ENCODE measurements at regions not wholly inside any gene's neighbourhood (a gene's known extent, or its start where the extent isn't known, plus 50 kb on each side); places are given as distances from the start of the nearest gene placed in this dataset.

GRCh38 chr5:129399069-129399468 lies 61.0 kb upstream of the ADAMTS19 start:
- DNase-seq (ENCODE audit: extremely low spot score) = no peak
- no peak overlapping the region for H3K27ac ChIP-seq (replicated peaks in 1 of 4)
- 78% methylated on average over 2 of the region's 2 CpGs for WGBS
- no peaks in the 10 kb centered on the region for H3K4me1 ChIP-seq
- no peaks in the 10 kb centered on the region for H3K27me3 ChIP-seq
- intact Hi-C loops (cut with DNase I) = loop anchor here (5.0 kb wide), 1 partner anchor 368 kb away; no protein-coding TSS in a partner anchor
- no peak overlapping the region for H3K4me3 ChIP-seq
- no peaks in the 10 kb centered on the region for H3K9me3 ChIP-seq
- no peak for TF ChIP-seq POLR2AphosphoS5 (IDR thresholded peaks at IDR 0.05)
- no peak for TF ChIP-seq EP300 (IDR thresholded peaks at IDR 0.05)
- TF ChIP-seq CTCF (IDR thresholded peaks at IDR 0.05) = no peak
- no peak for TF ChIP-seq POLR2A (IDR thresholded peaks at IDR 0.05; ENCODE audit: low read depth)
- no peaks in the 10 kb centered on the region for H3K36me3 ChIP-seq

DNA sequence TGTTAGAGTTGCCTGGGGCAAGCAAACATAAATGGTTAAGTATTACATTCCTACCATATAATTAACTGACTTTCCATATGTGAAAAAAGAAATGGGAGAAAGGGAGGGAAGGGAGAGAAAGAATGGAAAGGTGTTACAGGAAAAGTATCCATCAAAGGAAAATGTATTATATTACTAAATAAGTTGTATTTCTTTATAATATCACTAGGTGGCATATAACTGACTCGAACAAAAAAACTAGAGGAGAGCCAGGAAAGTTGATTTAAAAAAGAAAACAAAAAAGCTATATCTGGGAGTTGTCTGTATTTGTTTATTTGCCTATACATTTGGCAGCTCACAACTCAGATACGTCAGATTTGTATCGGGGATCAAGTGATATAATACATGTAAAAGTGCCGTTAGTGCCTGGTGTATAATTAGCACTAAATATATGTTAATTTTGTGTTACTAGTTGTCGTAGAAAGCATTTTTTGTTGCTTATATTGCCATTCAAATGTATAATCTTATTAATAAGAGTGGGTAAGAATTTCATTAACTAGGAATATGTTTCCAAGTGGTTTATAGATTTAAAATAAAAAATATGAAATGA lies 59.6 kb upstream of the ADAMTS19 start:
- intact Hi-C loops (cut with DNase I) = no loop called here
- no peak for TF ChIP-seq EP300 (IDR thresholded peaks at IDR 0.05)
- TF ChIP-seq CTCF (IDR thresholded peaks at IDR 0.05) = peak in 2 of 3 experiments; percentile 9 to 23
- no peak for TF ChIP-seq POLR2AphosphoS5 (IDR thresholded peaks at IDR 0.05)

GRCh38 chr5:129405222-129405621 lies 54.9 kb upstream of the ADAMTS19 start:
- TF ChIP-seq EP300 (IDR thresholded peaks at IDR 0.05) (no peak), POLR2AphosphoS5 (IDR thresholded peaks at IDR 0.05) (no peak), POLR2A (IDR thresholded peaks at IDR 0.05; ENCODE audit: low read depth) (no peak), CTCF (IDR thresholded peaks at IDR 0.05) (no peak)
- intact Hi-C loops (cut with DNase I) = no loop called here
- no peak for DNase-seq (ENCODE audit: extremely low spot score)
- H3K36me3 ChIP-seq = no peaks in the 10 kb centered on the region
- no peaks in the 10 kb centered on the region for H3K9me3 ChIP-seq
- H3K27ac ChIP-seq (replicated peaks in 1 of 4) = no peak overlapping the region
- H3K4me3 ChIP-seq = no peak overlapping the region
- 78% methylated on average over 2 of the region's 2 CpGs for WGBS
- no peaks in the 10 kb centered on the region for H3K27me3 ChIP-seq
- no peaks in the 10 kb centered on the region for H3K4me1 ChIP-seq

More for the DNA sequence above, 59.6 kb upstream of the ADAMTS19 start:
- Histone ChIP-seq H3K4me3 (no peak overlapping the region), H3K27me3 (no peaks in the 10 kb centered on the region), H3K36me3 (no peaks in the 10 kb centered on the region), H3K9me3 (no peaks in the 10 kb centered on the region), H3K4me1 (no peaks in the 10 kb centered on the region), H3K27ac (replicated peaks in 1 of 4) (no peak overlapping the region)
- 46% methylated on average over 5 of the region's 5 CpGs for WGBS
- DNase-seq (ENCODE audit: extremely low spot score) = no peak

DNA sequence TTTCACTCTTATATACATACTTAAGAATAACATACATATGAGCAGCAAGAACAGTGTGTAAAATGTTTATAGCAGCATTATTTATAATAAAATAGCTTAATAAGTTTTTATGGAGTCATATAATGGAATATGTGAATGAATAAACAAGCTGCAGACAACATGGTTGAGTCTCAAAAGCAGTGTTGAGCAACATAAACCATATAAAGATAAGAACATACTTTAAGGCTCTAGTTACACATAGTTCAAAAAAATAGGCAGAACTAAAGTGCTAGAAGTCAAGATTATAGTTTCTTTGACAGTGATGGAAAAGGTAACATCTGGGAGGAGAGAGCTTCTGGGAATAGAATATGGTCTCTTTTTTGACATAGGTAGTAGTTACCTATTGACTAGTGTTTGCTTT lies 53.7 kb upstream of the ADAMTS19 start:
- intact Hi-C loops (cut with DNase I) = no loop called here
- H3K27ac ChIP-seq (replicated peaks in 1 of 4) = no peak overlapping the region
- H3K27me3 ChIP-seq = no peaks in the 10 kb centered on the region
- no peaks in the 10 kb centered on the region for H3K9me3 ChIP-seq
- no peak overlapping the region for H3K4me3 ChIP-seq
- no peak for DNase-seq (ENCODE audit: extremely low spot score)
- H3K4me1 ChIP-seq = no peaks in the 10 kb centered on the region
- TF ChIP-seq POLR2A (IDR thresholded peaks at IDR 0.05; ENCODE audit: low read depth) (no peak), CTCF (IDR thresholded peaks at IDR 0.05) (no peak), EP300 (IDR thresholded peaks at IDR 0.05) (no peak), POLR2AphosphoS5 (IDR thresholded peaks at IDR 0.05) (no peak)
- no peaks in the 10 kb centered on the region for H3K36me3 ChIP-seq

Small RNAs in the stretch of these regions (small RNA-seq; reads per million reads assigned to genes)
- gene MIR4460 = 0 reads per million in 3 donors
